ENCODE measurements at regions not wholly inside any gene's neighbourhood (a gene's known extent, or its start where the extent isn't known, plus 50 kb on each side); places are given as distances from the start of the nearest gene placed in this dataset.

- DNase-seq (ENCODE audit: low read depth, low spot score) (peak; percentile 4), FAIRE-seq (peak; percentile 13)
- Histone ChIP-seq H3K27ac (ENCODE audit: control insufficient read depth, insufficient read depth, low read length) (no peak overlapping the region), H3K4me3 (ENCODE audit: control insufficient read depth in 2 of 3, extremely low read depth in 1 of 3, insufficient read depth in 2 of 3, low read depth in 1 of 3, low read length in 3 of 3) (no peak overlapping the region), H3K79me2 (ENCODE audit: control insufficient read depth, insufficient read depth, low read length) (no peaks in the 10 kb centered on the region), H3K9ac (ENCODE audit: control insufficient read depth, extremely low read depth, insufficient read depth, low read length) (no peak overlapping the region), H2AFZ (ENCODE audit: control insufficient read depth, low read length) (no peak overlapping the region), H3K9me3 (ENCODE audit: control insufficient read depth, low read depth, low read length) (no peaks in the 10 kb centered on the region), H3K36me3 (ENCODE audit: control insufficient read depth in 2 of 2, extremely low read depth in 1 of 2, insufficient read depth in 2 of 2, low read length in 2 of 2) (no peaks in the 10 kb centered on the region), H4K20me1 (ENCODE audit: control insufficient read depth, extremely low read depth, insufficient read depth, low read length) (no peaks in the 10 kb centered on the region), H3K27me3 (ENCODE audit: control insufficient read depth, extremely low read depth, insufficient read depth, low read length) (no peaks in the 10 kb centered on the region), H3K9me1 (ENCODE audit: control insufficient read depth, extremely low read depth, insufficient read depth, low read length) (no peaks in the 10 kb centered on the region), H3K4me2 (ENCODE audit: control insufficient read depth, extremely low read depth, insufficient read depth, low read depth, low read length) (no peak overlapping the region), H3K4me1 (ENCODE audit: control insufficient read depth, extremely low read depth, insufficient read depth, low read length) (peaks cover 8% of the 10 kb centered on the region)
- TF ChIP-seq, protein P1, sequence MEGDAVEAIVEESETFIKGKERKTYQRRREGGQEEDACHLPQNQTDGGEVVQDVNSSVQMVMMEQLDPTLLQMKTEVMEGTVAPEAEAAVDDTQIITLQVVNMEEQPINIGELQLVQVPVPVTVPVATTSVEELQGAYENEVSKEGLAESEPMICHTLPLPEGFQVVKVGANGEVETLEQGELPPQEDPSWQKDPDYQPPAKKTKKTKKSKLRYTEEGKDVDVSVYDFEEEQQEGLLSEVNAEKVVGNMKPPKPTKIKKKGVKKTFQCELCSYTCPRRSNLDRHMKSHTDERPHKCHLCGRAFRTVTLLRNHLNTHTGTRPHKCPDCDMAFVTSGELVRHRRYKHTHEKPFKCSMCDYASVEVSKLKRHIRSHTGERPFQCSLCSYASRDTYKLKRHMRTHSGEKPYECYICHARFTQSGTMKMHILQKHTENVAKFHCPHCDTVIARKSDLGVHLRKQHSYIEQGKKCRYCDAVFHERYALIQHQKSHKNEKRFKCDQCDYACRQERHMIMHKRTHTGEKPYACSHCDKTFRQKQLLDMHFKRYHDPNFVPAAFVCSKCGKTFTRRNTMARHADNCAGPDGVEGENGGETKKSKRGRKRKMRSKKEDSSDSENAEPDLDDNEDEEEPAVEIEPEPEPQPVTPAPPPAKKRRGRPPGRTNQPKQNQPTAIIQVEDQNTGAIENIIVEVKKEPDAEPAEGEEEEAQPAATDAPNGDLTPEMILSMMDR (optimal IDR thresholded peaks at IDR 0.05 in 1 of 3, IDR thresholded peaks at IDR 0.05 in 1 of 3, conservative IDR thresholded peaks at IDR 0.05 in 1 of 3; ENCODE audit: extremely low read depth in 1 of 3, insufficient read depth in 2 of 3, low read length in 3 of 3) = no peak
- TF ChIP-seq EZH2 (IDR thresholded peaks at IDR 0.05; ENCODE audit: low read length) = no peak
- dilution Hi-C loops (cut with MboI; ENCODE audit: extremely low pct_ligation_motif_present, low sequenced_read_pairs) = no loop called here
Measured at GRCh38 chr22:34608540-34609115, 457.3 kb upstream of the ISX start.

DNA sequence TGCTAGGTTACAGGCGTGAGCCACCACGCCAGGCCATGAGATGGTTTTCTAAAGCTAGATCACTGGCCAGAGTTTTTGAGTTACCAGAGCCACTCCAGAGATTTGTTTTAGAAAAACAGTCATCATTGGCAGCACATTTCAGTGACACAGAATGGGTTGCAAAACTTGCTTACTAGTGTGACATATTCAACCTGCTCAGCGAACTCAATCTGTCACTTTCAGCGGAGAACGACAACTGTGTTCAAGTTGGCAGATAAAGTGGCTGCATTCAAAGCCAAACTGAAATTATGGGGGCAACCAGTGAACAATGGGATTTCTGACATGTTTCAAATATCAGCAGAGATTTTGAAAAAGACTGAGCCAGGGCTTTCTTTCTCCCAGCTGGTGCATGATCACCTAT is 456.3 kb upstream of the ISX start:
- dilution Hi-C loops (cut with MboI; ENCODE audit: extremely low pct_ligation_motif_present, low sequenced_read_pairs) = no loop called here
- H3K27ac ChIP-seq (ENCODE audit: control insufficient read depth, insufficient read depth, low read length) = no peak overlapping the region
- TF ChIP-seq, protein P1 (optimal IDR thresholded peaks at IDR 0.05 in 1 of 3, IDR thresholded peaks at IDR 0.05 in 1 of 3, conservative IDR thresholded peaks at IDR 0.05 in 1 of 3; ENCODE audit: extremely low read depth in 1 of 3, insufficient read depth in 2 of 3, low read length in 3 of 3) = no peak
- TF ChIP-seq EZH2 (IDR thresholded peaks at IDR 0.05; ENCODE audit: low read length) = no peak
- H3K36me3 ChIP-seq (ENCODE audit: control insufficient read depth in 2 of 2, extremely low read depth in 1 of 2, insufficient read depth in 2 of 2, low read length in 2 of 2) = no peaks in the 10 kb centered on the region
- no peak overlapping the region for H3K9ac ChIP-seq (ENCODE audit: control insufficient read depth, extremely low read depth, insufficient read depth, low read length)
- no peaks in the 10 kb centered on the region for H3K27me3 ChIP-seq (ENCODE audit: control insufficient read depth, extremely low read depth, insufficient read depth, low read length)
- H3K9me3 ChIP-seq (ENCODE audit: control insufficient read depth, low read depth, low read length) = no peaks in the 10 kb centered on the region
- H4K20me1 ChIP-seq (ENCODE audit: control insufficient read depth, extremely low read depth, insufficient read depth, low read length) = no peaks in the 10 kb centered on the region
- no peak overlapping the region for H2AFZ ChIP-seq (ENCODE audit: control insufficient read depth, low read length)
- peaks cover 8% of the 10 kb centered on the region for H3K4me1 ChIP-seq (ENCODE audit: control insufficient read depth, extremely low read depth, insufficient read depth, low read length)
- no peak for DNase-seq (ENCODE audit: low read depth, low spot score)
- H3K4me3 ChIP-seq (ENCODE audit: control insufficient read depth in 2 of 3, extremely low read depth in 1 of 3, insufficient read depth in 2 of 3, low read depth in 1 of 3, low read length in 3 of 3) = no peak overlapping the region
- no peaks in the 10 kb centered on the region for H3K79me2 ChIP-seq (ENCODE audit: control insufficient read depth, insufficient read depth, low read length)
- H3K4me2 ChIP-seq (ENCODE audit: control insufficient read depth, extremely low read depth, insufficient read depth, low read depth, low read length) = no peak overlapping the region
- H3K9me1 ChIP-seq (ENCODE audit: control insufficient read depth, extremely low read depth, insufficient read depth, low read length) = no peaks in the 10 kb centered on the region
- FAIRE-seq = no peak

All from keratinocyte (primary cell).